GM12874 (cell line): ENCODE measurements at regions not wholly inside any gene's neighbourhood (a gene's known extent, or its start where the extent isn't known, plus 50 kb on each side); places are given as distances from the start of the nearest gene placed in this dataset.

Experiments
- CTCF ChIP-seq: IDR thresholded peaks from 2 replicates; pipeline ENCODE4 v1.5.1; 2011; ENCODE audit warnings: low read depth, mild to moderate bottlenecking, control low read depth, low read length, moderate library complexity; ENCODE audit not compliant: insufficient read depth

GRCh38 chr6:133067960-133068359 lies 173.2 kb upstream of the EYA4 start:
- TF ChIP-seq CTCF = no peak

- no peak for TF ChIP-seq CTCF
Measured at GRCh38 chr6:133070410-133071043, 170.6 kb upstream of the EYA4 start.

GRCh38 chr6:133079901-133080300 lies 161.3 kb upstream of the EYA4 start:
- TF ChIP-seq CTCF = no peak

- no peak for TF ChIP-seq CTCF
Measured at GRCh38 chr6:133083248-133083967, 157.7 kb upstream of the EYA4 start.

- no peak for TF ChIP-seq CTCF
Measured at GRCh38 chr6:133085471-133085870, 155.7 kb upstream of the EYA4 start.

GRCh38 chr6:133085896-133086295 lies 155.3 kb upstream of the EYA4 start:
- no peak for TF ChIP-seq CTCF

GRCh38 chr6:133088931-133089695 lies 152.0 kb upstream of the EYA4 start:
- no peak for TF ChIP-seq CTCF
